Upper lobe of right lung (tissue), 1 donor: ENCODE measurements at regions not wholly inside any gene's neighbourhood (a gene's known extent, or its start where the extent isn't known, plus 50 kb on each side); places are given as distances from the start of the nearest gene placed in this dataset.
A peak's percentile ranks its signal among the peaks of the same experiment; 100 is the strongest.

Experiments
- ATAC-seq: fragments of 200-7000 bp; cut with Tn5 transposase; one replicate; pipeline ENCODE4 v1.9.1; 2020; ENCODE audit warnings: mild to moderate bottlenecking, moderate library complexity
- DNase-seq: peaks from one replicate; pipeline ENCODE4 v3.0.0-alpha.2; 2020
- H3K27ac ChIP-seq: fragments of 200-600 bp; one replicate; pipeline ENCODE4 v1.8.0; 2022
- H3K27me3 ChIP-seq: fragments of 200-600 bp; one replicate; pipeline ENCODE4 v1.8.0; 2022; ENCODE audit warnings: mild to moderate bottlenecking
- H3K36me3 ChIP-seq: fragments of 200-600 bp; one replicate; pipeline ENCODE4 v1.8.0; 2022
- H3K4me1 ChIP-seq: fragments of 200-600 bp; one replicate; pipeline ENCODE4 v1.8.0; 2022
- H3K4me3 ChIP-seq: fragments of 200-600 bp; one replicate; pipeline ENCODE4 v1.8.0; 2022; ENCODE audit warnings: mild to moderate bottlenecking
- H3K9me3 ChIP-seq: fragments of 200-600 bp; one replicate; pipeline ENCODE4 v1.8.0; 2022
- intact Hi-C: fragments of 100-400 bp; cut with DNase I; formaldehyde crosslinking; loops from one replicate; pipeline ENCODE4 v1.11.0; 2022
- TF ChIP-seq, protein P1 (sequence below): fragments of 200-600 bp; IDR thresholded peaks from one replicate; pipeline ENCODE4 v1.8.0; 2022; ENCODE audit warnings: antibody characterized with exemption
- donor health status: DM: no; HTN: yes; CAD: no; lungs with severe emphysema.

DNA sequence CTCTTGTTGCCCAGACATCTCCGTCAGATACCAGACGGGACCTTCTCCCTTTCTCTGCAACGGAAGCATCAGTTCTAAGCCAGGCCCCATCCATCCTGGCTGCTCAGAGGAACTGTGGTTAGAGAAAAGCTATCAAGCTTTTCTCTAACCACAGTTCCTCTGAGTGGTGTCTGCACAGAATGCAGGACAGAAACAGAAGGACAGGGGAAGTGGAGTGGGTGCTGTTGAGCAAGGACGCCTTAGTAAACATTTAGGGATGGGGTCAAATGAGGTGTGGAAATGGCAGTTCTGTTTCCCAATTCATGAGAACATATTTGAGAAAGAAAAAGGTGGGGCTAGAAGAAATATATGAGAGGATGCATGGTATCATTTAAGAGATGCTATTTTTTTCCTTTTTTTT, 283.8 kb downstream of the CRLF2 start:
- Histone ChIP-seq H3K27ac (no peak overlapping the region), H3K4me1 (no peaks in the 10 kb centered on the region), H3K4me3 (no peak overlapping the region), H3K36me3 (no peaks in the 10 kb centered on the region), H3K9me3 (no peaks in the 10 kb centered on the region), H3K27me3 (no peaks in the 10 kb centered on the region)
- intact Hi-C loops = no loop called here
- ATAC-seq (no peak), DNase-seq (no peak)
- TF ChIP-seq, protein P1, sequence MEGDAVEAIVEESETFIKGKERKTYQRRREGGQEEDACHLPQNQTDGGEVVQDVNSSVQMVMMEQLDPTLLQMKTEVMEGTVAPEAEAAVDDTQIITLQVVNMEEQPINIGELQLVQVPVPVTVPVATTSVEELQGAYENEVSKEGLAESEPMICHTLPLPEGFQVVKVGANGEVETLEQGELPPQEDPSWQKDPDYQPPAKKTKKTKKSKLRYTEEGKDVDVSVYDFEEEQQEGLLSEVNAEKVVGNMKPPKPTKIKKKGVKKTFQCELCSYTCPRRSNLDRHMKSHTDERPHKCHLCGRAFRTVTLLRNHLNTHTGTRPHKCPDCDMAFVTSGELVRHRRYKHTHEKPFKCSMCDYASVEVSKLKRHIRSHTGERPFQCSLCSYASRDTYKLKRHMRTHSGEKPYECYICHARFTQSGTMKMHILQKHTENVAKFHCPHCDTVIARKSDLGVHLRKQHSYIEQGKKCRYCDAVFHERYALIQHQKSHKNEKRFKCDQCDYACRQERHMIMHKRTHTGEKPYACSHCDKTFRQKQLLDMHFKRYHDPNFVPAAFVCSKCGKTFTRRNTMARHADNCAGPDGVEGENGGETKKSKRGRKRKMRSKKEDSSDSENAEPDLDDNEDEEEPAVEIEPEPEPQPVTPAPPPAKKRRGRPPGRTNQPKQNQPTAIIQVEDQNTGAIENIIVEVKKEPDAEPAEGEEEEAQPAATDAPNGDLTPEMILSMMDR = no peak

DNA sequence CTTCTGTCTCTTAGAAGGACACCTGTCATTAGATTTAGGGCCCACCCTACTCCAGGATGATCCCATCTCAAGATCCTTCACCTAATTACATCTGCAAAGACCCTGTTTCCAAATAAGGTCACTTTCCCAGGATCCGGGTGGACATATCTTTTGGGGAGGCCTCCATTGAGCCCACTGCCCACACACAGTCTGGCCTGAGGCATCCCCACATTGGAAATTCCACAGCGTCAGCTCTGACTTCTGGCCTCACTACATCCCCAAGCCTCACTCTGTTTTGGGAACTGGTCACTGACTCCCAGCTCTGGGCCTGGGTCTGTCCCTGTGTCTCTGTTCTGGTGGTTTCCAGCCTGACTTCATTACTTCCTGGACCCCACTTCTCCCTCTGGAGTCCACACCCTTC, 285.5 kb downstream of the CRLF2 start:
- H3K27me3 ChIP-seq = no peaks in the 10 kb centered on the region
- no peaks in the 10 kb centered on the region for H3K36me3 ChIP-seq
- H3K4me1 ChIP-seq = no peaks in the 10 kb centered on the region
- ATAC-seq (no peak), DNase-seq (peak; percentile 31)
- TF ChIP-seq, protein P1 = no peak
- no peaks in the 10 kb centered on the region for H3K9me3 ChIP-seq
- intact Hi-C loops = no loop called here
- no peak overlapping the region for H3K27ac ChIP-seq
- no peak overlapping the region for H3K4me3 ChIP-seq

DNA sequence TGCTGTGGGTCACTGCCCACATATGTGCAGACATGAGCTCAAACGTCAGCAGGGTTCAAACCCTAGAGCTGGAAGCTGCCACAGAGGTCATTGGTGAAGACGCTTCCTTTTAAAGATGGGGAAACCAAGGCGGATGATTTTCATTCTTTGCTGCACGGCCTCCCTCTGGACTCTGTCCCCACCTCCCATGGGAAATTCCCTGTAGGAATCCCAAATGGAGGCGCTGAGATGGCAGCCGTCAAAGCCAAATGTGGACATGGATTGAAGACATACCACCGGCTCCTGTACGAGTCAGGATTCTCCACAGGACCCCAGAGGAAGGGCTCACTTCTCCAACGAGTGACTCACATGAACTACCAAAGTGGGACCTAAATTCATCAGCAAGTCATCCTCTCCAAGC, 286.4 kb downstream of the CRLF2 start:
- no peak overlapping the region for H3K27ac ChIP-seq
- H3K4me3 ChIP-seq = no peak overlapping the region
- H3K9me3 ChIP-seq = no peaks in the 10 kb centered on the region
- intact Hi-C loops = no loop called here
- DNase-seq (peak; percentile 29), ATAC-seq (no peak)
- H3K4me1 ChIP-seq = no peaks in the 10 kb centered on the region
- TF ChIP-seq, protein P1 = no peak
- H3K27me3 ChIP-seq = no peaks in the 10 kb centered on the region
- no peaks in the 10 kb centered on the region for H3K36me3 ChIP-seq

DNA sequence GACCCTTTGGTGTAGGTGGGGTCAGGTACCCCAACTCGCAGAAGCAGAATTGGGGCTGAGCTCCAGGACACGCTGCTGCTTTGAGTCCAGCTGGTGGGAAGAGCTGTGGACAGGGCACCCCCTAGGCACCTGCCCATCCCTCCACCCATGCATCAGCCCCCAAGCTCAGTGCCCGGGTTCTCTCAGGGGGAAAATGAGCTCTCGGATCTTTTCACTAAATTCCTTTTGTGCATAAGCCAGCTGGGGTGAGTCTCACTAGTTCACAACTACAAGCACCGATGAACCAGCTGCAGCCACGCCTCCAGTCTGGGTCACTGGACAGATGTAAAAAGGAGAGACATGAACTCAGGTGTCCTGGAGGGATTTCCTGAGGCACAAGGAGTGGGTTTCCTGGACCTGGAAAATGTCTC, 286.8 kb downstream of the CRLF2 start:
- TF ChIP-seq, protein P1 = no peak
- no peak overlapping the region for H3K4me3 ChIP-seq
- ATAC-seq = no peak

DNA sequence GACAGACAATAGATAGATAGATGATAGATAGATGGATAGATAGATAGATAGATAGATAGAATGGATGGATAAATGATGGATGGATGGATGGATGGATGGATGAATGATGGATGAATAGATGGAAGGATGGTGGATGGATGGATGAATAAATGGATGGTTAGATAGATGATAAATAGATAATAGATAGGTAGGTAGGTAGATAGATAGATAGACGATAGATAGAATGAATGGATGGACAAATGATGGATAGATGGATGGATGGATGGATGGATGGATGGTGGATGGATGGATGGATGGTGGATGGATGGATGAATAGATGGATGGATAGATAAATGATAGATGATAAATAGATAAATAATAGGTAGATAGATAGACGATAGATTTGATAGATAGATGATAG, 287.4 kb downstream of the CRLF2 start:
- H3K4me1 ChIP-seq = no peaks in the 10 kb centered on the region
- TF ChIP-seq, protein P1 = no peak
- ATAC-seq (no peak), DNase-seq (no peak)
- intact Hi-C loops = no loop called here
- no peaks in the 10 kb centered on the region for H3K36me3 ChIP-seq
- no peak overlapping the region for H3K4me3 ChIP-seq
- no peaks in the 10 kb centered on the region for H3K27me3 ChIP-seq
- H3K27ac ChIP-seq = no peak overlapping the region
- no peaks in the 10 kb centered on the region for H3K9me3 ChIP-seq

More for the DNA sequence above, 286.8 kb downstream of the CRLF2 start:
- no peaks in the 10 kb centered on the region for H3K27me3 ChIP-seq
- peak; percentile 43 for DNase-seq
- H3K27ac ChIP-seq = no peak overlapping the region
- H3K4me1 ChIP-seq = no peaks in the 10 kb centered on the region
- intact Hi-C loops = no loop called here
- no peaks in the 10 kb centered on the region for H3K9me3 ChIP-seq
- H3K36me3 ChIP-seq = no peaks in the 10 kb centered on the region

DNA sequence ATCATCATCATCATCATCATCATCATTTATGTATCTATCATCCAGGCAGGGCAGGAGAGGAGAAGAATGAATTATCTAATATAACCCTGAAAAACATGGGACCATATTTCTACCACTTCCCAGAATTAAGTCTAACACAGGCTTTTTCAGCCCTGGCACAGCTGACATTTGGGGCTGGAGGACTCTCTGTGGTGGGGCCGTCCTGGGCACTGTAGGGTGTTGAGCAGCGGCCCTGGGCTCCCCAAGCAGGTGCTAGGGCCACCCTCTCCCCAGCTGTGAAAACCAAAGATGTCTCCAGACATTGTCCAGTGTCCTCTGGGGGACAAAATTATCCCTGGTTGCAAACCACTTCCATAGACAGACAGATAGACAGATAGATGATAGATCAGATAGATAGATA, 288.4 kb downstream of the CRLF2 start:
- H3K4me3 ChIP-seq = no peak overlapping the region
- ATAC-seq (no peak), DNase-seq (peak; percentile 13)
- intact Hi-C loops = no loop called here
- no peaks in the 10 kb centered on the region for H3K9me3 ChIP-seq
- TF ChIP-seq, protein P1 = no peak
- H3K27me3 ChIP-seq = no peaks in the 10 kb centered on the region
- no peaks in the 10 kb centered on the region for H3K4me1 ChIP-seq
- H3K36me3 ChIP-seq = no peaks in the 10 kb centered on the region
- no peak overlapping the region for H3K27ac ChIP-seq
